ENCODE measurements at regions not wholly inside any gene's neighbourhood (a gene's known extent, or its start where the extent isn't known, plus 50 kb on each side); places are given as distances from the start of the nearest gene placed in this dataset.

GRCh38 chr3:28994161-28994905 is 286.5 kb upstream of the RBMS3 start:
- no peak overlapping the region for H3K27ac ChIP-seq (ENCODE audit: low read depth, low read length)
- H3K9me3 ChIP-seq (ENCODE audit: control insufficient read depth, insufficient read depth, low read length) = no peaks in the 10 kb centered on the region
- ChIA-PET CTCF (interaction anchor here (0.8 kb wide), 1 partner anchor 12 kb away, joined by 3 read pairs; no protein-coding TSS in a partner anchor), POLR2A (no interaction called here)
- H3K4me3 ChIP-seq (ENCODE audit: low read depth, low read length) = no peak overlapping the region
- H3K27me3 ChIP-seq (ENCODE audit: control insufficient read depth, insufficient read depth, low read length) = no peaks in the 10 kb centered on the region
- DNase-seq (ENCODE audit: low read depth, low spot score) = no peak
- TF ChIP-seq CTCF (IDR thresholded peaks at IDR 0.05; ENCODE audit: low read depth, low read length) = no peak

- Histone ChIP-seq H3K4me3 (ENCODE audit: low read depth, low read length) (no peak overlapping the region), H3K9me3 (ENCODE audit: control insufficient read depth, insufficient read depth, low read length) (no peaks in the 10 kb centered on the region), H3K27me3 (ENCODE audit: control insufficient read depth, insufficient read depth, low read length) (no peaks in the 10 kb centered on the region), H3K27ac (ENCODE audit: low read depth, low read length) (no peak overlapping the region)
- TF ChIP-seq CTCF (IDR thresholded peaks at IDR 0.05; ENCODE audit: low read depth, low read length) = no peak
- ChIA-PET POLR2A (no interaction called here), CTCF (no interaction called here)
- no peak for DNase-seq (ENCODE audit: low read depth, low spot score)
Observed at GRCh38 chr3:29004885-29005599, 275.8 kb upstream of the RBMS3 start.

- Histone ChIP-seq H3K4me3 (ENCODE audit: low read depth, low read length) (no peak overlapping the region), H3K9me3 (ENCODE audit: control insufficient read depth, insufficient read depth, low read length) (no peaks in the 10 kb centered on the region), H3K27me3 (ENCODE audit: control insufficient read depth, insufficient read depth, low read length) (no peaks in the 10 kb centered on the region), H3K27ac (ENCODE audit: low read depth, low read length) (no peak overlapping the region)
- DNase-seq (ENCODE audit: low read depth, low spot score) = no peak
- TF ChIP-seq CTCF (IDR thresholded peaks at IDR 0.05; ENCODE audit: low read depth, low read length) = no peak
- ChIA-PET POLR2A (no interaction called here), CTCF (no interaction called here)
Observed at GRCh38 chr3:29005862-29006261, 275.0 kb upstream of the RBMS3 start.

- H3K27ac ChIP-seq (ENCODE audit: low read depth, low read length) = no peak overlapping the region
- no peak for DNase-seq (ENCODE audit: low read depth, low spot score)
- POLR2A ChIA-PET = no interaction called here
- H3K4me3 ChIP-seq (ENCODE audit: low read depth, low read length) = no peak overlapping the region
- TF ChIP-seq CTCF (IDR thresholded peaks at IDR 0.05; ENCODE audit: low read depth, low read length) = no peak
- CTCF ChIA-PET = interaction anchor here (0.7 to 1.0 kb wide), 2 partner anchors 344 to 895 kb away, joined by 3 to 5 read pairs; no protein-coding TSS in a partner anchor
- no peaks in the 10 kb centered on the region for H3K9me3 ChIP-seq (ENCODE audit: control insufficient read depth, insufficient read depth, low read length)
- no peaks in the 10 kb centered on the region for H3K27me3 ChIP-seq (ENCODE audit: control insufficient read depth, insufficient read depth, low read length)
Observed at GRCh38 chr3:29011441-29011840, 269.4 kb upstream of the RBMS3 start.

GRCh38 chr3:29011966-29012365 is 268.9 kb upstream of the RBMS3 start:
- no peak for TF ChIP-seq CTCF (IDR thresholded peaks at IDR 0.05; ENCODE audit: low read depth, low read length)
- no peak for DNase-seq (ENCODE audit: low read depth, low spot score)
- no peaks in the 10 kb centered on the region for H3K9me3 ChIP-seq (ENCODE audit: control insufficient read depth, insufficient read depth, low read length)
- H3K4me3 ChIP-seq (ENCODE audit: low read depth, low read length) = no peak overlapping the region
- H3K27me3 ChIP-seq (ENCODE audit: control insufficient read depth, insufficient read depth, low read length) = no peaks in the 10 kb centered on the region
- no peak overlapping the region for H3K27ac ChIP-seq (ENCODE audit: low read depth, low read length)
- POLR2A ChIA-PET = no interaction called here
- CTCF ChIA-PET = no interaction called here
